ENCODE measurements at regions not wholly inside any gene's neighbourhood (a gene's known extent, or its start where the extent isn't known, plus 50 kb on each side); places are given as distances from the start of the nearest gene placed in this dataset.

GRCh38 chr3:162777118-162777517, 1280.5 kb downstream of the OTOL1 start:
- Histone ChIP-seq H3K79me2 (ENCODE audit: low read length) (no peaks in the 10 kb centered on the region), H3K27ac (ENCODE audit: low read length) (no peak overlapping the region), H3K4me1 (ENCODE audit: low read length) (no peaks in the 10 kb centered on the region), H3K9ac (ENCODE audit: low read length) (no peak overlapping the region), H3K9me3 (ENCODE audit: insufficient read depth, low read length) (no peaks in the 10 kb centered on the region), H3K36me3 (replicated peaks; ENCODE audit: low read depth, low read length) (no peaks in the 10 kb centered on the region), H4K20me1 (ENCODE audit: insufficient read depth, low read length) (no peaks in the 10 kb centered on the region), H3K4me3 (ENCODE audit: low read length) (no peak overlapping the region), H3K4me2 (ENCODE audit: low read length) (no peak overlapping the region), H3K27me3 (ENCODE audit: low read depth, low read length) (no peaks in the 10 kb centered on the region), H2AFZ (ENCODE audit: low read depth, low read length) (no peak overlapping the region)
- no peak for TF ChIP-seq EZH2phosphoT487 (IDR thresholded peaks at IDR 0.05; ENCODE audit: low read depth)
- TF ChIP-seq CTCF (IDR thresholded peaks at IDR 0.05; ENCODE audit: low read depth, low read length): peak; percentile 32

- no peak overlapping the region for H3K4me3 ChIP-seq (ENCODE audit: low read length)
- H4K20me1 ChIP-seq (ENCODE audit: insufficient read depth, low read length): no peaks in the 10 kb centered on the region
- H3K79me2 ChIP-seq (ENCODE audit: low read length): no peaks in the 10 kb centered on the region
- H3K9me3 ChIP-seq (ENCODE audit: insufficient read depth, low read length): no peaks in the 10 kb centered on the region
- H2AFZ ChIP-seq (ENCODE audit: low read depth, low read length): no peak overlapping the region
- no peaks in the 10 kb centered on the region for H3K4me1 ChIP-seq (ENCODE audit: low read length)
- TF ChIP-seq EZH2phosphoT487 (IDR thresholded peaks at IDR 0.05; ENCODE audit: low read depth) (no peak), CTCF (IDR thresholded peaks at IDR 0.05; ENCODE audit: low read depth, low read length) (no peak)
- no peak overlapping the region for H3K27ac ChIP-seq (ENCODE audit: low read length)
- H3K36me3 ChIP-seq (replicated peaks; ENCODE audit: low read depth, low read length): no peaks in the 10 kb centered on the region
- no peaks in the 10 kb centered on the region for H3K27me3 ChIP-seq (ENCODE audit: low read depth, low read length)
- H3K4me2 ChIP-seq (ENCODE audit: low read length): no peak overlapping the region
- H3K9ac ChIP-seq (ENCODE audit: low read length): no peak overlapping the region
Measured at GRCh38 chr3:162780313-162780712, 1283.7 kb downstream of the OTOL1 start.

- Histone ChIP-seq H2AFZ (ENCODE audit: low read depth, low read length) (no peak overlapping the region), H3K9me3 (ENCODE audit: insufficient read depth, low read length) (no peaks in the 10 kb centered on the region), H4K20me1 (ENCODE audit: insufficient read depth, low read length) (no peaks in the 10 kb centered on the region), H3K27ac (ENCODE audit: low read length) (no peak overlapping the region), H3K36me3 (replicated peaks; ENCODE audit: low read depth, low read length) (no peaks in the 10 kb centered on the region), H3K79me2 (ENCODE audit: low read length) (no peaks in the 10 kb centered on the region), H3K4me2 (ENCODE audit: low read length) (no peak overlapping the region), H3K27me3 (ENCODE audit: low read depth, low read length) (no peaks in the 10 kb centered on the region), H3K4me3 (ENCODE audit: low read length) (no peak overlapping the region), H3K4me1 (ENCODE audit: low read length) (no peaks in the 10 kb centered on the region), H3K9ac (ENCODE audit: low read length) (no peak overlapping the region)
- TF ChIP-seq EZH2phosphoT487 (IDR thresholded peaks at IDR 0.05; ENCODE audit: low read depth) (no peak), CTCF (IDR thresholded peaks at IDR 0.05; ENCODE audit: low read depth, low read length) (peak; percentile 27; the same call in 1 of the 2 replicates)
Measured at GRCh38 chr3:162799910-162800309, 1303.3 kb downstream of the OTOL1 start.

- Histone ChIP-seq H4K20me1 (ENCODE audit: insufficient read depth, low read length) (no peaks in the 10 kb centered on the region), H3K27me3 (ENCODE audit: low read depth, low read length) (no peaks in the 10 kb centered on the region), H3K4me1 (ENCODE audit: low read length) (no peaks in the 10 kb centered on the region), H3K27ac (ENCODE audit: low read length) (no peak overlapping the region), H3K79me2 (ENCODE audit: low read length) (no peaks in the 10 kb centered on the region), H3K36me3 (replicated peaks; ENCODE audit: low read depth, low read length) (no peaks in the 10 kb centered on the region), H3K4me2 (ENCODE audit: low read length) (no peak overlapping the region), H3K9me3 (ENCODE audit: insufficient read depth, low read length) (no peaks in the 10 kb centered on the region), H3K9ac (ENCODE audit: low read length) (no peak overlapping the region), H2AFZ (ENCODE audit: low read depth, low read length) (no peak overlapping the region), H3K4me3 (ENCODE audit: low read length) (no peak overlapping the region)
- TF ChIP-seq CTCF (IDR thresholded peaks at IDR 0.05; ENCODE audit: low read depth, low read length): no peak
- TF ChIP-seq EZH2phosphoT487 (IDR thresholded peaks at IDR 0.05; ENCODE audit: low read depth): no peak
Measured at GRCh38 chr3:162802228-162802965, 1305.8 kb downstream of the OTOL1 start.

All from OCI-LY3 (cell line).